RWPE2 (cell line): ENCODE measurements at regions not wholly inside any gene's neighbourhood (a gene's known extent, or its start where the extent isn't known, plus 50 kb on each side); places are given as distances from the start of the nearest gene placed in this dataset.

Experiments used
- ATAC-seq: fragments of 200-7000 bp; cut with Tn5 transposase; 3 replicates; pipeline ENCODE4 v1.9.1; 2021; ENCODE audit warnings: low read depth
- DNase-seq: peaks from one replicate; pipeline ENCODE4 v3.0.0-alpha.2; 2020; ENCODE audit warnings: low spot score
- H3K27ac ChIP-seq: fragments of 450-650 bp; 2 replicates; pipeline ENCODE4 v1.5.1; 2017; ENCODE audit warnings: mild to moderate bottlenecking; ENCODE audit not compliant: poor library complexity, severe bottlenecking
- H3K27me3 ChIP-seq: fragments of 250-450 bp; sonication (Bioruptor Pico); 2 replicates; pipeline ENCODE4 v1.5.1; 2021; ENCODE audit warnings: mild to moderate bottlenecking, moderate library complexity; ENCODE audit not compliant: insufficient read depth, poor library complexity, severe bottlenecking
- H3K36me3 ChIP-seq: fragments of 250-450 bp; sonication (Bioruptor Pico); 2 replicates; pipeline ENCODE4 v1.5.1; 2020; ENCODE audit warnings: low read depth, mild to moderate bottlenecking, moderate library complexity
- H3K4me1 ChIP-seq: fragments of 250-450 bp; sonication (Bioruptor Pico); 2 replicates; pipeline ENCODE4 v1.5.1; 2021; ENCODE audit warnings: mild to moderate bottlenecking, moderate library complexity; ENCODE audit not compliant: insufficient read depth, poor library complexity, severe bottlenecking
- H3K4me3 ChIP-seq: fragments of 250-450 bp; sonication (Bioruptor Pico); 2 replicates; pipeline ENCODE4 v1.5.1; 2021; ENCODE audit warnings: mild to moderate bottlenecking, moderate library complexity; ENCODE audit not compliant: severe bottlenecking
- H3K9me3 ChIP-seq: fragments of 250-450 bp; sonication (Bioruptor Pico); 2 replicates; pipeline ENCODE4 v1.5.1; 2021; ENCODE audit warnings: mild to moderate bottlenecking, moderate library complexity; ENCODE audit not compliant: severe bottlenecking
- TF ChIP-seq, protein P1 (sequence below): fragments of 450-650 bp; IDR thresholded peaks from one replicate; pipeline ENCODE4 v1.5.1; 2017; ENCODE audit warnings: mild to moderate bottlenecking, moderate library complexity; ENCODE audit not compliant: poor library complexity, severe bottlenecking

DNA sequence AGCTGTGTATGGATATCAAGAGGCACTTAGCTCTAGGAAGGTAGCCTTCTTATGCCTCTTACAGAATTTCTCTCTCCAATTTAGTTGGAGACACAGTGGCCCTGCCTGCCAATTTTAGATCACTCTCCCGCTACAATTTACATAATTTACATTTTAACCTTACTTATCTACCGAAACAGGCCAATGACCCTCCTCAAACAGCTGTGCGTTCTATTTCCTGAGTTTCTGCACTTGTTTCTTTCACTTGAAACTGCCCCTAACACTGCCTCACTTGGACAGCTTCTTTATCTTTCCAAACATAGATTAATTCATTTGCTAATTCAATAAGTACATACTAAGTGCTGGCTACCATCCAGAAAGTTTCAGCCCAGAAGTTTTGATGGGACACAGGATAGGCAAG is 52.9 kb upstream of the HDDC2 start:
- H3K4me1 ChIP-seq: no peaks in the 10 kb centered on the region
- DNase-seq (no peak), ATAC-seq (no peak)
- no peak overlapping the region for H3K27ac ChIP-seq
- no peak overlapping the region for H3K4me3 ChIP-seq
- TF ChIP-seq, protein P1, sequence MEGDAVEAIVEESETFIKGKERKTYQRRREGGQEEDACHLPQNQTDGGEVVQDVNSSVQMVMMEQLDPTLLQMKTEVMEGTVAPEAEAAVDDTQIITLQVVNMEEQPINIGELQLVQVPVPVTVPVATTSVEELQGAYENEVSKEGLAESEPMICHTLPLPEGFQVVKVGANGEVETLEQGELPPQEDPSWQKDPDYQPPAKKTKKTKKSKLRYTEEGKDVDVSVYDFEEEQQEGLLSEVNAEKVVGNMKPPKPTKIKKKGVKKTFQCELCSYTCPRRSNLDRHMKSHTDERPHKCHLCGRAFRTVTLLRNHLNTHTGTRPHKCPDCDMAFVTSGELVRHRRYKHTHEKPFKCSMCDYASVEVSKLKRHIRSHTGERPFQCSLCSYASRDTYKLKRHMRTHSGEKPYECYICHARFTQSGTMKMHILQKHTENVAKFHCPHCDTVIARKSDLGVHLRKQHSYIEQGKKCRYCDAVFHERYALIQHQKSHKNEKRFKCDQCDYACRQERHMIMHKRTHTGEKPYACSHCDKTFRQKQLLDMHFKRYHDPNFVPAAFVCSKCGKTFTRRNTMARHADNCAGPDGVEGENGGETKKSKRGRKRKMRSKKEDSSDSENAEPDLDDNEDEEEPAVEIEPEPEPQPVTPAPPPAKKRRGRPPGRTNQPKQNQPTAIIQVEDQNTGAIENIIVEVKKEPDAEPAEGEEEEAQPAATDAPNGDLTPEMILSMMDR: no peak
- no peaks in the 10 kb centered on the region for H3K9me3 ChIP-seq
- no peaks in the 10 kb centered on the region for H3K36me3 ChIP-seq
- no peaks in the 10 kb centered on the region for H3K27me3 ChIP-seq

DNA sequence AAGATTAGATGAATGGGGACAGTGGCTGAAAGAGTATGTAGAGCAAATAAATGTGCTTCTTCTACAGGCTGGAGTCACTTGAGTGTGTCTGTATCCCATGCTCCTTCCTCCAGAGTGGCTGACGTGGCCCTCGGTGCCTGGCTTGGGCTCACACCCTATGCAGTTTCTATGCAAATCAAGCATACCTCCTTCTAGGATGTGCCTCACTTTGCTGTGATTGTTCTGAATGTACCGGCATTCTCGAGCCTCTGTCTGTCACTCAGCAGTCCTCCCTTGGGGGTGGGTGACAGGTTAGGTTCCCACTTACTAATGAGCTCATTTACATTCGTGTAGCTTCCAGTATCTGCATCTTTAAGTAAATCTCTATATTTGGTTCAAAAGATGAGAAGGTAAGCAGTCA is 55.1 kb upstream of the HDDC2 start:
- no peak for DNase-seq
- H3K4me1 ChIP-seq: no peaks in the 10 kb centered on the region
- H3K27me3 ChIP-seq: no peaks in the 10 kb centered on the region
- H3K27ac ChIP-seq: no peak overlapping the region
- TF ChIP-seq, protein P1: no peak
- H3K4me3 ChIP-seq: no peak overlapping the region
- H3K36me3 ChIP-seq: no peaks in the 10 kb centered on the region
- no peak for ATAC-seq
- no peaks in the 10 kb centered on the region for H3K9me3 ChIP-seq

DNA sequence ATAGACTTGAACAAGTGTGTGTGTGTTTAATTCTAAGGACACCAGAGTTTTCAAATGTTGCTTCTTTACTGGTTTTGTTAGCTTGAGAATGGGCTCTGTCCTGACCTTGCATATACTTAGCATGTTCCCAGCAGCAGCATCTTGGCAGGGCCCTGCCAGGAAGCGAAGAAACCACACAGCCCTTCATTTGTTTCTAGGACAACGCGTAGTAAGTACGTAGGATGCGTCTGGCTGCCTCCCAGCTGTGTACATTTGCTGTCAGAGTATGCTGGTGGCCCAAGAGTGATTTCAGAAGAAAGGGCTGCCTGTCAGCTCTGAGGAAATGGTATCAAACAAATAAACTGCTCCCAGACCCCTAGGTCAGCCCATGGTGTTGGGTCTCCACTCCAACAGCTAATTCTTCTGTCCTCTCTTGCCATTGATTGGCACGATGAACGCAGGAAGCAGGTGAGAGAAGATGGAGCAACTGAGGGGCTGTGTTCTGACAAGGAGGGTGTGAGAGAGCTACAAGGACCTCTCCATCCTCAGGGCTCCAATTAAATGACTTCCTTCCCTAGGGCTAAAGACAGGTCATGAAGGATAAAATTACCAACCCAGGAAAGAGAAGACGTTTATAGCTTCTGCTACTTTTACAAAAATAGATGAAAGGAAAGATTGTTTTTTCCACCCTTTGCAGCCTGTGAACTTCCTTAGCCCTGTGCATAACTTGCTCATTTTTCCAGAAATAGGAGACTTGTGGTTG is 55.9 kb upstream of the HDDC2 start:
- no peak overlapping the region for H3K27ac ChIP-seq
- ATAC-seq: no peak
- no peaks in the 10 kb centered on the region for H3K4me1 ChIP-seq
- no peaks in the 10 kb centered on the region for H3K27me3 ChIP-seq
- TF ChIP-seq, protein P1: no peak
- H3K4me3 ChIP-seq: no peak overlapping the region
- DNase-seq: no peak
- H3K9me3 ChIP-seq: no peaks in the 10 kb centered on the region
- no peaks in the 10 kb centered on the region for H3K36me3 ChIP-seq

DNA sequence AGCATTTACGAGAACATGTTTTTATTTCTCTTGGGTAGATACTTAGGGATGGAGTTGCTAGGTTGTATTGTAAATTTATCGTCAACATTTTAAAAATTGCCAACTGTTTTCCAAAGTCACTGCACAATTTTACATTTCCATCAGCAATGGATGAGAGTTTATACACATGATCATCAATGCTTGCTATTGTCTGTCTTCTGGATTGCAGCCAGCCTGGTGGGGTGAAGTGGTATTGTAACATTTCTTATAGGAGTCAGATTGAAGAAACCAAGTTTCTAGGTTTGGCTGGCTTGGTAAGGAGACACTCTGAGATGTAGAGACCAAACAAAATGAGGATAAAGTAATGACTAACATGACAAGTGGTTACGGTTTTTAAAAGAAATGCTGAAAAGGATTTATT is 57.1 kb upstream of the HDDC2 start:
- Histone ChIP-seq H3K9me3 (no peaks in the 10 kb centered on the region), H3K4me3 (no peak overlapping the region), H3K27me3 (no peaks in the 10 kb centered on the region), H3K27ac (no peak overlapping the region), H3K36me3 (no peaks in the 10 kb centered on the region), H3K4me1 (no peaks in the 10 kb centered on the region)
- DNase-seq (no peak), ATAC-seq (no peak)
- TF ChIP-seq, protein P1: no peak

DNA sequence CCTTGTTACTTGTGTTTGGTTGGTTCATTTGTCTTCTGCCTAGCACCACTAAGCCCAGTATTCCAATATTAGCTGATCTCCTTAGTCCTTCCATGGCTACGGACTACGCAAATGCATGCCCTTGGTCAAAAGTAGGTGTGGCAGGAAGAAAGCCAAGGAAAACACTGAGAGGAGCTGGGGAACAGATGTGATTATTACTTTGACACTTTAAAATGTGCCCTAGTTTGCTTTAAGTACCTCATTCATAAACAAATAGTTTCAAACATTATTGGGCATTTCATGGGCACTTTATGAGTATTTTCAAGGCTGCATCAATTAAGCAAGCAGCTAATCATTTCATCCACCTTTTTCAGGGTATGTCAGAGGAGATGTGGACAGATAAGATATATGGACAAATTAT is 60.1 kb upstream of the HDDC2 start:
- Histone ChIP-seq H3K4me3 (no peak overlapping the region), H3K27ac (no peak overlapping the region), H3K27me3 (no peaks in the 10 kb centered on the region), H3K36me3 (no peaks in the 10 kb centered on the region), H3K9me3 (no peaks in the 10 kb centered on the region), H3K4me1 (no peaks in the 10 kb centered on the region)
- ATAC-seq (no peak), DNase-seq (no peak)
- TF ChIP-seq, protein P1: no peak
